ENCODE measurements at regions not wholly inside any gene's neighbourhood (a gene's known extent, or its start where the extent isn't known, plus 50 kb on each side); places are given as distances from the start of the nearest gene placed in this dataset.

DNA sequence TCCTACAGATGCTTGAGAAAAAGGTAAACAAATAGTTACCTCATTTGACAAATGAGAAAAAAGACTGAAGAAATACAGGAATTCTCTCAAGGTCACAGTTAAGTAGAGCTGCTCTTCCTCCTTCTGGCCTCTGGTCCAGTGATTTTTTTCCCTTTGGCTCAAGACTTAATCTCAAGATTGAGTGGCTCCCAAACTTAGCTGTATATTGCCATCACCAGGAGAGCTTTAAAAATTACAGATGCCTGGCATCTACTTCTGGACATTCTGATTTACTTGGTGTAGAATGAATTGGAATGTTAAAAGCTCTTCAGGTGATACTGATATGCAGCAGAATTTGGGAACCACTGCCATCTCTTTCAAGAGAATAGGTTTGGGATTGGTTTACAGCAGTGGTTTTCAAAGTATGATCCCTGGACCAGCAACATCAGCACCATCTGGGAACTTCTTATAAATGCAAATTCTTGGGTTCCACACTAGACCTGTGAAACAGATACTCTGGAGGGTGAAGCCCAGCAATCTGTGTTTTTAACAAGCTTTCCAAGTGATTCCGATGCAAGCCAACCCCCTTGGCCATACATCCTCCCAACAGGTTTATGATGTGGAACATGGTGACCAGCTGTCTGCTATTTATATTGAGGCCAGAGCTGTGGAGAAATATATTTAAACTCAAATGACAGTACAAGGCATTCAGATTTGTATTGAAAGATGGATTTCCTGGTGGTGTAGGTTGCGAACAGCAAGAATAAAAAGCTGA, 333.0 kb upstream of the RARB start:
- H3K27me3 Mint-ChIP-seq (ENCODE audit: unreplicated experiment), result no peaks in the 10 kb centered on the region
- no peak for DNase-seq
- no peaks in the 10 kb centered on the region for H3K36me3 Mint-ChIP-seq (ENCODE audit: insufficient read depth, unreplicated experiment)
- BruUV-seq (replicated peaks), result no TSS peak
- no peaks in the 10 kb centered on the region for H3K4me1 Mint-ChIP-seq (ENCODE audit: low read depth, unreplicated experiment)
- no peak overlapping the region for H3K27ac Mint-ChIP-seq (ENCODE audit: unreplicated experiment)
- CTCF ChIA-PET, result interaction anchor here (1.0 to 1.3 kb wide), 2 partner anchors 241 to 321 kb away, joined by 3 to 8 read pairs; no protein-coding TSS in a partner anchor
- no peak overlapping the region for H3K4me3 Mint-ChIP-seq (ENCODE audit: low read depth, unreplicated experiment)
- intact Hi-C loops (cut with micrococcal nuclease; ENCODE audit: unreplicated experiment), result no loop called here
- TF ChIP-seq CTCF (IDR thresholded peaks at IDR 0.05; ENCODE audit: unreplicated experiment), result no peak
- no peaks in the 10 kb centered on the region for H3K9me3 Mint-ChIP-seq (ENCODE audit: low read depth, unreplicated experiment)

- H3K4me3 Mint-ChIP-seq (ENCODE audit: low read depth, unreplicated experiment), result no peak overlapping the region
- TF ChIP-seq CTCF (IDR thresholded peaks at IDR 0.05; ENCODE audit: unreplicated experiment), result no peak
- H3K27me3 Mint-ChIP-seq (ENCODE audit: unreplicated experiment), result no peaks in the 10 kb centered on the region
- intact Hi-C loops (cut with micrococcal nuclease; ENCODE audit: unreplicated experiment), result no loop called here
- no peak for DNase-seq
- H3K4me1 Mint-ChIP-seq (ENCODE audit: low read depth, unreplicated experiment), result no peaks in the 10 kb centered on the region
- H3K36me3 Mint-ChIP-seq (ENCODE audit: insufficient read depth, unreplicated experiment), result no peaks in the 10 kb centered on the region
- H3K9me3 Mint-ChIP-seq (ENCODE audit: low read depth, unreplicated experiment), result no peaks in the 10 kb centered on the region
- CTCF ChIA-PET, result no interaction called here
- H3K27ac Mint-ChIP-seq (ENCODE audit: unreplicated experiment), result no peak overlapping the region
- BruUV-seq (replicated peaks), result no TSS peak
Measured at GRCh38 chr3:25096536-25096935, 331.5 kb upstream of the RARB start.

GRCh38 chr3:25097023-25097422, 331.0 kb upstream of the RARB start:
- Mint-ChIP-seq H3K4me3 (ENCODE audit: low read depth, unreplicated experiment) (no peak overlapping the region), H3K27me3 (ENCODE audit: unreplicated experiment) (no peaks in the 10 kb centered on the region), H3K36me3 (ENCODE audit: insufficient read depth, unreplicated experiment) (no peaks in the 10 kb centered on the region), H3K4me1 (ENCODE audit: low read depth, unreplicated experiment) (no peaks in the 10 kb centered on the region), H3K27ac (ENCODE audit: unreplicated experiment) (no peak overlapping the region), H3K9me3 (ENCODE audit: low read depth, unreplicated experiment) (no peaks in the 10 kb centered on the region)
- no peak for TF ChIP-seq CTCF (IDR thresholded peaks at IDR 0.05; ENCODE audit: unreplicated experiment)
- CTCF ChIA-PET, result no interaction called here
- no peak for DNase-seq
- BruUV-seq (replicated peaks), result no TSS peak
- intact Hi-C loops (cut with micrococcal nuclease; ENCODE audit: unreplicated experiment), result no loop called here

GRCh38 chr3:25099666-25100065, 328.4 kb upstream of the RARB start:
- BruUV-seq (replicated peaks), result no TSS peak
- H3K4me3 Mint-ChIP-seq (ENCODE audit: low read depth, unreplicated experiment), result no peak overlapping the region
- CTCF ChIA-PET, result no interaction called here
- no peaks in the 10 kb centered on the region for H3K27me3 Mint-ChIP-seq (ENCODE audit: unreplicated experiment)
- no peaks in the 10 kb centered on the region for H3K36me3 Mint-ChIP-seq (ENCODE audit: insufficient read depth, unreplicated experiment)
- DNase-seq, result no peak
- no peak overlapping the region for H3K27ac Mint-ChIP-seq (ENCODE audit: unreplicated experiment)
- H3K4me1 Mint-ChIP-seq (ENCODE audit: low read depth, unreplicated experiment), result no peaks in the 10 kb centered on the region
- no peaks in the 10 kb centered on the region for H3K9me3 Mint-ChIP-seq (ENCODE audit: low read depth, unreplicated experiment)
- intact Hi-C loops (cut with micrococcal nuclease; ENCODE audit: unreplicated experiment), result no loop called here
- TF ChIP-seq CTCF (IDR thresholded peaks at IDR 0.05; ENCODE audit: unreplicated experiment), result no peak

Data from Calu3 (cell line).